H1 (cell line): ENCODE measurements at regions not wholly inside any gene's neighbourhood (a gene's known extent, or its start where the extent isn't known, plus 50 kb on each side); places are given as distances from the start of the nearest gene placed in this dataset.

Experiments used
- CTCF ChIA-PET: fragments of 300-600 bp; sonication (Branson Sonifier 250); formaldehyde crosslinking; loops from one replicate; lab custom pipeline; 2021; ENCODE audit not compliant: partially characterized antibody; lab: Charles Lee
- POLR2A ChIA-PET: fragments of 300-600 bp; sonication (Branson Sonifier 250); formaldehyde crosslinking; loops from one replicate; lab custom pipeline; 2021; ENCODE audit warnings: inconsistent platforms; ENCODE audit not compliant: partially characterized antibody; lab: Charles Lee
- DNase-seq, 2 experiments: peaks; one replicate each; pipeline versions ENCODE4 v3.0.0 to v3.0.0-alpha.2; 2010 to 2022; ENCODE audit warnings: low spot score in 2 of 2, low read depth in 1 of 2, mixed read lengths in 1 of 2
- FAIRE-seq: peaks from 2 replicates; lab custom pipeline; 2011; peaks lifted over from hg19 to GRCh38; lab: Jason Lieb, UNC
- H2AFZ ChIP-seq: 2 replicates; pipeline ENCODE4 v1.8.1; 2012; ENCODE audit warnings: low read length, inconsistent platforms
- H2AK5ac ChIP-seq: 2 replicates; pipeline ENCODE4 v1.6.1; 2013; ENCODE audit warnings: low read depth, low read length
- H2BK120ac ChIP-seq: replicated peaks from 2 replicates; pipeline ENCODE3; 2013; ENCODE audit warnings: low read depth, low read length, inconsistent platforms
- H2BK12ac ChIP-seq: 2 replicates; pipeline ENCODE4 v1.6.1; 2013; ENCODE audit warnings: low read depth, low read length
- H2BK15ac ChIP-seq: 2 replicates; pipeline ENCODE4 v1.6.1; 2013; ENCODE audit warnings: low read length
- H2BK20ac ChIP-seq: 2 replicates; pipeline ENCODE4 v1.6.1; 2013; ENCODE audit warnings: low read length
- H2BK5ac ChIP-seq: 2 replicates; pipeline ENCODE4 v1.6.1; 2013; ENCODE audit warnings: low read depth, low read length
- H3K14ac ChIP-seq: 2 replicates; pipeline ENCODE4 v1.6.1; 2013; ENCODE audit warnings: inconsistent platforms; ENCODE audit not compliant: insufficient read length
- H3K18ac ChIP-seq: 2 replicates; pipeline ENCODE4 v1.6.1; 2013; ENCODE audit warnings: low read length; ENCODE audit errors: extremely low read depth
- H3K23ac ChIP-seq: 2 replicates; pipeline ENCODE4 v1.6.1; 2013; ENCODE audit warnings: inconsistent platforms; ENCODE audit not compliant: insufficient read length
- H3K23me2 ChIP-seq: 2 replicates; pipeline ENCODE4 v1.6.1; 2013; ENCODE audit warnings: low read depth, low read length
- H3K27ac ChIP-seq: 2 replicates; pipeline ENCODE4 v1.6.1; 2011; ENCODE audit warnings: low read depth, low read length, inconsistent platforms
- H3K27me3 ChIP-seq, 4 experiments: replicated peaks in 1 of 4; 1 replicate in 1 of 4; 2 replicates in 3 of 4; pipeline versions ENCODE4 v1.6.1 to v1.8.1; 2011 to 2013; ENCODE audit warnings: low read length in 3 of 4, mild to moderate bottlenecking in 3 of 4, inconsistent platforms in 2 of 4, mixed read lengths in 2 of 4, moderate library complexity in 1 of 4; ENCODE audit not compliant: control insufficient read depth in 3 of 4, insufficient read depth in 3 of 4; ENCODE audit errors: extremely low read depth in 1 of 4
- H3K36me3 ChIP-seq, 4 experiments: 2 replicates each; pipeline versions ENCODE4 v1.6.1 to v1.8.1; 2011 to 2013; ENCODE audit warnings: mild to moderate bottlenecking in 4 of 4, low read length in 3 of 4, moderate library complexity in 2 of 4, control low read depth in 1 of 4, inconsistent platforms in 1 of 4; ENCODE audit not compliant: insufficient read depth in 4 of 4, control insufficient read depth in 2 of 4
- H3K4ac ChIP-seq: replicated peaks from 2 replicates; pipeline ENCODE3; 2013; ENCODE audit warnings: low read length, low read depth, mixed read lengths, inconsistent platforms; ENCODE audit not compliant: insufficient read length
- H3K4me1 ChIP-seq, 4 experiments: replicated peaks in 1 of 4; 1 replicate in 1 of 4; 2 replicates in 3 of 4; pipeline versions ENCODE4 v1.6.1 to v1.8.1; 2011 to 2013; ENCODE audit warnings: low read length in 3 of 4, inconsistent platforms in 2 of 4, mixed read lengths in 1 of 4; ENCODE audit not compliant: insufficient read depth in 4 of 4, control insufficient read depth in 3 of 4
- H3K4me2 ChIP-seq, 2 experiments: 2 replicates each; pipeline versions ENCODE4 v1.6.1 to v1.8.1; 2011 to 2013; ENCODE audit warnings: low read depth in 2 of 2, low read length in 2 of 2, control low read depth in 1 of 2, inconsistent platforms in 1 of 2, mild to moderate bottlenecking in 1 of 2; ENCODE audit not compliant: insufficient read depth in 1 of 2
- H3K4me3 ChIP-seq, 4 experiments: fragments of 200-600, 300-600 bp in 1 of 4; sonication (generic), shearing (Covaris generic), sonication (Bioruptor Twin) in 1 of 4; 2 replicates each; pipeline versions ENCODE4 v1.5.1 to v1.8.1; 2011 to 2016; ENCODE audit warnings: low read length in 4 of 4, low read depth in 3 of 4, control low read depth in 2 of 4, inconsistent platforms in 2 of 4, mild to moderate bottlenecking in 2 of 4, mixed read lengths in 1 of 4, moderate library complexity in 1 of 4; ENCODE audit not compliant: insufficient read depth in 2 of 4; ENCODE audit errors: extremely low read depth in 1 of 4
- H3K56ac ChIP-seq: replicated peaks from 2 replicates; pipeline ENCODE3; 2013; ENCODE audit warnings: low read depth, mild to moderate bottlenecking, mixed read lengths, low read length, inconsistent platforms; ENCODE audit not compliant: insufficient read length
- H3K79me1 ChIP-seq: 2 replicates; pipeline ENCODE4 v1.6.1; 2013; ENCODE audit warnings: low read depth, low read length, control low read depth
- H3K79me2 ChIP-seq, 2 experiments: 2 replicates each; pipeline versions ENCODE4 v1.6.1 to v1.8.1; 2012 to 2013; ENCODE audit warnings: low read length in 2 of 2, mild to moderate bottlenecking in 2 of 2, inconsistent platforms in 1 of 2; ENCODE audit not compliant: insufficient read depth in 2 of 2, control insufficient read depth in 1 of 2
- H3K9ac ChIP-seq, 4 experiments: replicated peaks in 1 of 4; 1 replicate in 1 of 4; 2 replicates in 3 of 4; pipeline versions ENCODE4 v1.6.1 to v1.8.1; 2011 to 2013; ENCODE audit warnings: low read depth in 3 of 4, low read length in 3 of 4, control low read depth in 2 of 4, mild to moderate bottlenecking in 2 of 4, moderate library complexity in 2 of 4, inconsistent platforms in 1 of 4; ENCODE audit errors: extremely low read depth in 1 of 4
- H3K9me3 ChIP-seq, 2 experiments: 2 replicates each; pipeline versions ENCODE4 v1.6.1 to v1.8.1; 2012 to 2013; ENCODE audit warnings: mild to moderate bottlenecking in 2 of 2, moderate library complexity in 2 of 2, control low read depth in 1 of 2, inconsistent platforms in 1 of 2, low read depth in 1 of 2, low read length in 1 of 2, mixed read lengths in 1 of 2; ENCODE audit not compliant: insufficient read depth in 2 of 2
- H4K20me1 ChIP-seq, 2 experiments: replicated peaks in 1 of 2; 2 replicates each; pipeline versions ENCODE3 to v1.8.1; 2011 to 2013; ENCODE audit warnings: inconsistent platforms in 2 of 2, low read length in 2 of 2, mild to moderate bottlenecking in 1 of 2; ENCODE audit not compliant: insufficient read depth in 2 of 2, control insufficient read depth in 1 of 2
- H4K5ac ChIP-seq: 2 replicates; pipeline ENCODE4 v1.6.1; 2013; ENCODE audit warnings: low read length, low read depth, mixed read lengths, inconsistent platforms; ENCODE audit not compliant: insufficient read length
- H4K8ac ChIP-seq: 2 replicates; pipeline ENCODE4 v1.8.0; 2013; ENCODE audit warnings: mild to moderate bottlenecking, moderate library complexity, low read length, inconsistent platforms; ENCODE audit not compliant: insufficient read depth; ENCODE audit errors: extremely low read depth
- H4K91ac ChIP-seq: replicated peaks from 2 replicates; pipeline ENCODE3; 2013; ENCODE audit warnings: low read length, mixed read lengths, inconsistent platforms; ENCODE audit not compliant: insufficient read length
- BACH1 ChIP-seq: IDR thresholded peaks from 2 replicates; pipeline ENCODE4 v1.6.1; 2012; ENCODE audit warnings: low read length, improper control_type of control experiment
- CBX5 ChIP-seq: fragments of 300-800, 300-1000 bp; sonication (generic); IDR thresholded peaks from 2 replicates; pipeline ENCODE4 v1.7.1; 2016; ENCODE audit warnings: antibody characterized with exemption, low read length, low read depth
- CEBPB ChIP-seq: IDR thresholded peaks from 2 replicates; pipeline ENCODE4 v1.6.1; 2012; ENCODE audit warnings: low read depth, low read length
- EGR1 ChIP-seq: IDR thresholded peaks from 2 replicates; pipeline ENCODE4 v1.6.1; 2011; ENCODE audit warnings: low read depth, low read length, borderline replicate concordance
- EP300 ChIP-seq, 2 experiments: IDR thresholded peaks; 1 replicate in 1 of 2; 2 replicates in 1 of 2; pipeline ENCODE4 v1.6.1; 2011 to 2012; ENCODE audit warnings: low read depth in 2 of 2, low read length in 2 of 2, mild to moderate bottlenecking in 2 of 2, borderline replicate concordance in 1 of 2, inconsistent platforms in 1 of 2, moderate library complexity in 1 of 2
- JUND ChIP-seq: IDR thresholded peaks from 2 replicates; pipeline ENCODE4 v1.6.1; 2011; ENCODE audit warnings: mild to moderate bottlenecking, improper control_type of control experiment, low read length
- RNF2 ChIP-seq: fragments of 200-900, 300-1000 bp; sonication (generic); IDR thresholded peaks from 2 replicates; pipeline ENCODE4 v1.7.1; 2016; ENCODE audit warnings: borderline replicate concordance, low read depth, mild to moderate bottlenecking, antibody characterized with exemption, low read length; ENCODE audit not compliant: poor library complexity, severe bottlenecking; ENCODE audit errors: missing control alignments
- SP4 ChIP-seq: IDR thresholded peaks from 2 replicates; pipeline ENCODE4 v1.6.1; 2012; ENCODE audit warnings: low read length, inconsistent platforms
- TAF1 ChIP-seq: IDR thresholded peaks from 2 replicates; pipeline ENCODE4 v1.6.1; 2011; ENCODE audit warnings: mild to moderate bottlenecking, low read depth, low read length
- TBP ChIP-seq: IDR thresholded peaks from 2 replicates; pipeline ENCODE4 v1.6.1; 2011; ENCODE audit warnings: low read depth, low read length, improper control_type of control experiment
- WGBS, 2 experiments: shearing (Covaris generic) in 1 of 2; methylation state at CpG; one replicate each; pipeline versions ENCODE4 v1.1.6 to v1.1.7; 2013 to 2015; ENCODE audit warnings: low lambda C conversion rate in 2 of 2, mixed read lengths in 2 of 2, inconsistent platforms in 1 of 2, low coverage in 1 of 2, missing lambda C conversion rate in 1 of 2; ENCODE audit not compliant: insufficient replicate concordance in 2 of 2, insufficient coverage in 1 of 2, insufficient read length in 1 of 2; ENCODE audit errors: extremely low coverage in 1 of 2, missing lambda C conversion rate in 1 of 2; 5-methylcytosine and 5-hydroxymethylcytosine counted together

GRCh38 chr3:153438271-153438670, 276.2 kb downstream of the RAP2B start:
- no peak overlapping the region for H2BK20ac ChIP-seq
- no peak overlapping the region for H3K4me3 ChIP-seq

More at GRCh38 chr3:153438271-153438670, 276.2 kb downstream of the RAP2B start:
- Histone ChIP-seq H3K4me1 (peaks cover 0 to 4% (median under 1%) of the 10 kb centered on the region in 4 experiments; a peak in 3 of 7 replicates), H3K18ac (no peak overlapping the region), H4K8ac (no peak overlapping the region), H2BK15ac (no peak overlapping the region), H3K9ac (no peak overlapping the region), H3K36me3 (no peaks in the 10 kb centered on the region), H3K14ac (no peak overlapping the region), H4K91ac (no peak overlapping the region), H3K23me2 (no peaks in the 10 kb centered on the region), H4K20me1 (no peaks in the 10 kb centered on the region), H2BK5ac (no peak overlapping the region), H3K79me1 (no peaks in the 10 kb centered on the region), H2AFZ (no peak overlapping the region), H3K9me3 (no peaks in the 10 kb centered on the region), H3K23ac (no peak overlapping the region), H3K27ac (no peak overlapping the region), H2BK12ac (no peak overlapping the region), H4K5ac (no peak overlapping the region), H3K4me2 (no peak overlapping the region), H3K79me2 (no peaks in the 10 kb centered on the region), H2AK5ac (no peak overlapping the region), H3K27me3 (no peaks in the 10 kb centered on the region; a peak in 1 of 7 replicates), H2BK120ac (no peak overlapping the region), H3K4ac (no peak overlapping the region), H3K56ac (no peak overlapping the region)
- DNase-seq, result no peak
- POLR2A ChIA-PET, result no interaction called here
- TF ChIP-seq SP4, result no peak
- no peak for TF ChIP-seq EGR1
- TF ChIP-seq BACH1, result no peak
- TF ChIP-seq TBP, result no peak
- no peak for TF ChIP-seq CBX5
- TF ChIP-seq JUND, result no peak
- no peak for TF ChIP-seq EP300 (IDR thresholded peaks at IDR 0.05; ENCODE audit: borderline replicate concordance in 1 of 2, low read depth in 2 of 2, low read length in 2 of 2)
- no peak for TF ChIP-seq CEBPB
- no peak for TF ChIP-seq RNF2
- TF ChIP-seq TAF1, result no peak
- no peak for FAIRE-seq
- CTCF ChIA-PET, result interaction anchor here (0.6 kb wide), 1 partner anchor 59 kb away, joined by 3 read pairs; no protein-coding TSS in a partner anchor
- WGBS, 2 experiments, result 87% methylated on average over 3 of the region's 3 CpGs; no CpG with 5 or more reads in 1 of the 2 experiments
